NCI-H1694 (cell line): ENCODE measurements at regions not wholly inside any gene's neighbourhood (a gene's known extent, or its start where the extent isn't known, plus 50 kb on each side); places are given as distances from the start of the nearest gene placed in this dataset.

Experiments
- DNase-seq: peaks from one replicate; lab custom pipeline; 2025; lab: John Stamatoyannopoulos, UW

DNA sequence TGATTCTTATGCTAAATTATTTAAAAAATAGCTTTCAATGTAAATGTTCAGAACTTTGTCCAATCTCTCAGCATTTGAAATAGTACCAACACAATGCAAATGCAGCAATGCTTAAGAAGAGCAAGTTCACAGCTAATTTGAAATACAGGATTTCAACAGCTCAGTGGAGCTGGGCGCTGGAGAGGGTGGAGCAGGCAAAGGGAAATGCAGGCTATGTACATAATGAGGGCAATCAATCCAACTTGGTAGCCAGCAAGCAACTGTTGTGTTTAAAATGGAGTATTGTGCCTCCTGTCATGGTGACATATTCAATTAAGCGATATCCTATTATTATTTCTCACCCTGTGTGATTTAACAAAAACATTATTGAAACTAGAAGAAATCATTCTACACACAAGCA lies 568.8 kb downstream of the PSAT1 start:
- no peak for DNase-seq

DNA sequence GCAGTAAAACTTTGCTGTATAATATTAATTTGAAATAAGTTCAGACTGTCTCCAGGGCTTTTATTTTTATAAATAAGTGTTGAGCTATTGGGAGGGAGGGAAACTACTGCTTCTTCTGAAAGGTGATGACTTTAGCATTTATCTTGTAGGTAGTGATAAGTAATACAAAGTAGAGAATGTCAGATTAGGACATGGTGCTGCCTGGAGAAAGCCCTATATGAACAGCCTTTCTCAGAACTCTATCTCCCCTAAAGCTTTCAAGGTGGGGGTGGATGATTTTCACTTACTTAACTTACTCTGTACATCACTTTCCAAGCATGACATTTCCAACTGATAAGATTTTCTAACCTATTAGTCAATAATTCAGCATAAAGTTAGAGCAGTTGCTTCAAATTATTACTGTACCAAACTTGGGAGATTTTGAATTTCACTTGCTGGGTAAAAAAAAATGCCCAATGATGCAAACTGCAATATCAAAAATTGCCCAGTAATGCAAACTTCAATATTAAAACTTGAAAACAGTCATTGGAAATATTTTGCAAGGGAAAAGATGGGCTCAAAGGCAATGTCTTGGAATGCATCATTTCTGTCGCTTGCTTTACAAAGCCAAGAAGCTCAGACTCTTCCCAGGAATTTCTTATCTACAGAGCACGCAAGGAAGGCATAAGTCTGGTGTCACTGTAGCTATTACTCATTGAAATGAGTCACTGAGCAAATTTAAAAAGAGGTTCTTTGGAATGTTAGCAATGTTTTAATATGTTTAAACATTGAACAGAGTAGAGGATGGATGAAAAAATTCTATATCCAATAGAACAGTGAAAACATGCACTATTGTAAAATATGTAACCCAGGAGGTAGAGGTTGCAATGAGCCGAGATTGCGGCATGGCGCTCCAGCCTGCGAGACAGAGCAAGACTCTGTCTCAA lies 569.5 kb downstream of the PSAT1 start:
- no peak for DNase-seq

DNA sequence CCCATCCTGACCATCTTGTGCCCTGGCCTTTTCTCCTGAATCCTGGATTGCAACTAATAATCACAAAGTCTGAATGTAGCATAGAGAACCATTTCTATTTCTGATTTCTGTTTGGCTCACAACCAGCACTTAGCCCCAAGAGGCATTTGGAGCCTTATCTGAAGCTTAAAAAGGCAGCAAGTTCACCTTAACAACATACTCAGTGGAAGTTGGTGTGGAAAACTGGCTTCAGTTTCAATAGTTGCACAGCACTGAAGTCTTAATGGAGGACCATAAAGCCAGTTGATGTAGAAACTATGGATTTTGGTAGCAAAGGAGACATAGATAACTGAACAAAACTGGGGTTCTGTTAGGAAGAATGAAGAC lies 574.1 kb downstream of the PSAT1 start:
- no peak for DNase-seq

DNA sequence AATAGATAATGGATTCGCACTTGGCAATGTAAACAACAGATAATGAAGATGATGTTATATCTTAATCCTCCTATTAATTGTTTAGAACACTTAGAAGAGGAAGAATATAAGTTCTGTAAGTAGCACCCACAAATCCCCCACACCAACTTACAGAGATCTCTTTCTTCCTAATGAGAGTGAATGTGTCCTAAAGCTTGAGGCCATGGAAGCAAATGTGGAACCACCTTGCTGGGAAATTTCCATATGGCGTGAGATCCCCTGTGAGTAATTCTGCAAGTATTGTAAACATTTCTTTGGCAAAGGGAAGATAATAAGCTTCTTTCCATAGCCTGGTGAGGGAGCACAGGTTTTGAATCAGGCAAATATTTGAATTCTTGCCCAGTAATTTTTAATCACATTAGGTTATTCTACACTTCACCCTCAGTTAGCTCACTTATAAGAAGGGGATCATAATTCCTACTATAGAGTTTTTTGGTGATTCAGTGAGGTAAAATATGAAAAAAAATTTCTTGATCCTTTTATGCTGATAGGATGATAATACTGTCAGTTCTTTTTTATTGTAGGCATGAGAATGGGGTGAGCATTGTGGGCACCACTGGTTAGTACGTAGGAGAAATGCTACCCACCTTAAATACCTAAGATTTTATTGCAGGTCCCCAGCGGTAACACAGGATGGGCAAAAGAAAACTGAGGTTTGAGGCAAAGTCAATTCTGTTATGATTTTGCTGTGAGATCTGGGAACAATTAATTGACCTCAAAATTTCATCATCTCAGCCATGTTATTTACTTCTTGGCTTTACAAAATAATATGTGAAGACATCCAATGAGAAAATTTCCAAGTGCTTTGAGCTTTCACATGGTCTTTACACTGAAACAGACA lies 574.8 kb downstream of the PSAT1 start:
- no peak for DNase-seq

DNA sequence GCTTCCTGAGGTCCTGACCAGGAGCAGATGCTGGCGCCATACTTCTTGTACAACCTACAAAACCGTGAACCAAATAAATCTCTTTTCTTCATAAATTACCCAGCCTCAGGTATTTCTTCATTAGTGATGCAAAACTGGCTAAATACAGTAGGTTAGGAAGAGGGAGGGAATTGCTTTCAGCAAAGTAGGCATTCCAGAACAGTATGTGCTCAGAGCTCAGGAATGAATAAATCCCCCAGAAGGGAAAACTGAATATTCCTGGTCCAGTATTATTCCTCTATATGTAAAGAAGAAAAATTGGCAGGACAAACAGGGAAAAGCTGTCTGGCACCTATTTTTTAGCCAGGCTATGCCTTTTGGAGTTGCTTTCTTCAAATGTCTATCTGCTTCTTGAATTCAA lies 577.1 kb downstream of the PSAT1 start:
- no peak for DNase-seq

DNA sequence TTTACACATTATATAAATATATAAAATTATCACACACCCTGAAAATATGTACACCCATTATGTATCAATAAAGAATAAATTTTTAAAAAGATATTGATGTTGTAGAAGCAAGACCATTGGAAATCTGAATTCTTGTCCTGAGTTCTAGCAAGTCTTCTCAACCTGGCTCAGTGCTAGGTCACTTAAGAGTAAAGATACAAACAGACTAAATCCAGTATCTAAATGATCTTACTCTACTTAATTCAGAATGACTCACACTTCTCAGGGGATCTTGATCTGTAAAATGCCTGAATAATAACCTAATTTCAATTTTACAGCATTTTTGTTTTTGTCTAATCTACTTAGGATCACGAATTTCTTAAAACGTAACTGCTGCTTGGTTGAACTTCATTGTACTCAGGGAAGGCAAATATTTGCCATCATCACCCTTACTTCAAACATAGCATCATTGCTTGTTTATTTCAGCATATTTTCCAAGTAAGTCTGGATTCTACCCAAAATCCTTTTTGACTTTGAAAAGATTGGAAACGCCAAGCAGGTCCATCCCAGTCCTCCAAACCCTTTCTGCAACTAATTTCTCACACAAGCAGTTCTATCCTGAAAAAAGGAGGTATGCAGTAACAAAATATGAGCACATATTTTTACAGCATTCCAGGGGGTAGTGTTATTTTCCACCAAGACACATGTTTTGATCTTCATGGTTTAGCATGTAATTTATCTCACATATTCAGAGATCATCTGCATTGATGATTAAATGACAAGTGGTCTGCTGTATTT lies 582.6 kb downstream of the PSAT1 start:
- no peak for DNase-seq

DNA sequence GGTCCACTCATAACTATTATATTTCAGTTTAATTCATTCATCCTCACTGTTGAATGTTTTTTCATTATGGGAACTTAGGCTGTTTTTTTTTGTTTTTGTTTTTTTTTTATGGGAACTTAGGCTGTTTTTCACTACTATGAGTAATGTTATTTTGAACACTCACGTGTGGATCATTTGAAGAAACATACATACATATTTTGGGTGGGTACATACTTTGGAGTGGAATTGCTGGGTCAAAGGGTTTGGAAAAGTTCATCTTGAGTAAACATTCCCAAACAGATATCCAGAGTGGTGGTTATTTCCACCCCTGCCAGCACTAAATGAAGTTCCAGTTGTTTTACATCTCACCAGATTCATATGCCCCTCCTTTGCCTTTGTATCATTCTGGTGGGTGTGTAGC lies 584.4 kb downstream of the PSAT1 start:
- no peak for DNase-seq

DNA sequence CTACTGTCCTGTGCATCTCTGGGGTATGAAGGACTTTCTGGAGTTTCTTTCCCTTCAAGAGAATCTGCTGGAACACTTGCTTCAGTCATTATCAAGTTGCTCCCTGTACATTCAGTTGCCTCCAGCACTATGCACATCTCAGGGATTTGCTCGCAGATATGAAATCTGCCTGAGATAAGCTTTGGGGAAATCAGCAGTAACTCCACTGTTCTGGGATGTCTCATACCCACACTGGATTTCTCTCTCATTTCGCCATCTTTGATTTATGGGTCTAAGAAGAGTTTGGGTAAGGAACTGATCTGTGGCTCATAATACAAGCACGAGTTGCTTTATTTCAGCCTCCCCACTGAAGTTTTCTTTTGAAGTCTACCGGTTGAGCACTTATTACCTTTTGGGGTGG lies 585.6 kb downstream of the PSAT1 start:
- no peak for DNase-seq

DNA sequence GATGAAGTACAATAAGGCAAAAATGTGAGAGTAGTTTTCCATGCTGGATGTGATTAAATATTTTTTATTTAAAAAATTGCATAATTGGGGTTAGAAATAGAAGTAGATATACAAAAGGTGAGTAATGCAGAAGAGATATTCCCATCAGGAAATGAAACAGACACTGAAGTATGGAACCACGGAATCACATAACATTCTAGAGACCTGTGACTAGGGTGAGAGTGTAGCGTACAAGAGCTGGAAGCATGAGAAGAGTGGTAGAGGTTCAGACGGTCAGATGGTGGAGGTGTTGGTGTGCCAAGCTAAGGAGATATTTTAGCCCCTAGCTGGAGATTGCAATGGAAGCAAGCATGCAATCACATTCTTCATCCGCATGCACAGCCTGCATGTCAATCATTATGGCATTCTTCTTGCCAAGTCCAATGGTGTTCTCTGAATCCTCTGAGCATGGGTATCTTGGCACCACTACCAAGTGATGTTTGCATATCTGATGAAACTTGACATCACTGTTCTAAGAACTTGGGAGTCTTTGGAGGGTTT lies 587.8 kb downstream of the PSAT1 start:
- DNase-seq, result no peak

DNA sequence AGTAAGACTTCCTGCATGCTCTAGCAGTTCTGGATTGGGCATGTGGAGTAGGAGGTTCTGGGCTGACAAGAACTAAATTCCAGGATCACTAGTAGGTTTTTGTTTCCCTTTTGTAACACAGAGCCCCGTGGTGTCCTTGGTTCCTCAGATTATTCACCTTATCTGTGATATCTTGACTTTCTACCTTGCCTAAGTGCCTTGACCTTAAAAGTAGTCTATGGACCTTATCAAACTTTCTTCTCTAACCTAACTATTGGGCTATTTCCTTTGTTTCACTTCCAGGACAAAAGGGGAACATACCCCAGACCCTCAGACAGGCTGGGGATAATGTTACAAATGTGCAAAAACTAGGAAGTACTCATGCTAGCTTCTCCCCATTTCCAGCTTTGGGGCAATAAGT lies 595.3 kb downstream of the PSAT1 start:
- DNase-seq, result no peak

DNA sequence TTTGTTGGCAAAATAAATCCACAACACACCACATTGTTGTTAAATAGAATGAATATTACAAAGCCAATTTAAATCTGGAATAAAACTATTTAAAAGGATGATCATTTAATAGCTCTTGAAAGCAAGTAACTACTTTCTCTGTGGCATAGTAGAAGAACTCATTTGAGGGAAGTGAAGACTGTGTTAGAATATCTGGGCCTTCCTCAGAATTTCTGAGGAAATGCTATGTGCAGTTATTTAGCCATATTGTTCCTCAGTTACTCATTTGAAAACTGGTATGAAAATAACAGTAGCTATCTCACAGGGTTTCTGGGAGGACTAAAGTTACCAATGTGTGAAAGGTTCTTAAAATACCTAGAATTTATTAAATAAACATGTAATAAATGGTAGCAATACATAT lies 595.8 kb downstream of the PSAT1 start:
- DNase-seq, result no peak

DNA sequence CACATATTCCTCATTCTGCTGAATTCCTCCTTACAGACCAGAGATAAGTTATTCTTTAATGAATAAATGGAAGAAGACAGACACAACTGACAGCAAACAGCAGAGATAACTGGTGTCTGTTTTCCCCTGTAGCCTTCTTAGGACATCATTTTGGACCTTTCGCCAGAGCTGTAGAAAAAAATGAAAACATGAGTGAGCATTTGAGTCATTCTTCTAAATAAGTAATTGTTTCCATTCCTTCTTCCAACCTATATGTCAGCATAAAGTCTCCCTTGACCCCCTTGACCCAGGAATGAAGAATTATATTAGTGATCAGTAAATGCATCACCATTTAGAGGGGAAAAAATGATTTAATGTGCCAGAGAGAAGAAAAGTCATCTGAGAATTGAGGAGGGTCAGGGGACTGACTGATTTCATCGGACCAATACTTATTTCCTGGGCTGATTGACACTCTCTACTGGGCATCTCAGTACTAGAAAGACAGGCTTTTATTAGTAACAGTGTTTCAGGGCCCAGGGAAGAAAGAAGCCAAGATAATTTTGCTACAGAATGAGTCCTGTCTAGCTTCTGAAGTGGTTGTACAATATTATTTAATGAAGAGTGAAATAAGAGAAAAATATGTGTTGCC lies 597.0 kb downstream of the PSAT1 start:
- no peak for DNase-seq

DNA sequence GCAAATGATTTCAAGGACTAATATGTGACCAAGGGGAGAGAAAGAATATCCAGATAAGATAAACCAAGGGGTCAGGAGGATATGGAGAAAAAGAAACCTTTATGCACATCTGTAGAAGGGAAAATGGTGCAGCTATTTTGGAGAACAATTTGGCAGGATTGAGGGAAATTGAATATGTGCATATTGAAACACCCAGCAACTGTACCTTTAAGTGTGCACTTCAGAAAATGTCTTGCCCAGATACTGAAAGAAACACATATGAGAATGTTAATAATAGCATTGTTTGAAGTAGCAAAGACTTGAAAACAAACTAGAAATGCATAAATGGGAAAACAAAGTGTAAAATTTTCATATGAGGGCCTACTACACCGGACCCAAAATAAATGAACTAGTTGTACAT lies 599.6 kb downstream of the PSAT1 start:
- no peak for DNase-seq

DNA sequence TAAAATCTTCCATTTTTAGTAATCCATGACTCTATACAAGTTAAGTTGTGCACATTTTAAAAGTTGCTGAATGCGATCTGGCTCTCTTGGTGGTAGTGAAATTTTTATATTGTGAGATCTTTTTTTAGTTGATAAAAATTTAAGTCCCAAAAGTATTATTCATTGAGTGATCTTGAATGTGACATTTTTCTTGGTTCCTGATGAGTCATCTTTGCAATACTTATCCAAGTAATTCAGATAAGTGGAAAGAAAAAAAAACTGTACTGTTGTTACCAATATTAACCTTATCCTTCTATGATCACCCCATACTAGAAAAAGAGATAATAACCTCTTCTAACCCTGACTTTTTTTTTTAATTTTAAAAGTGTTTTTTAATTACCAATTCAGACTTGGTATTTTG lies 601.3 kb downstream of the PSAT1 start:
- DNase-seq, result no peak

DNA sequence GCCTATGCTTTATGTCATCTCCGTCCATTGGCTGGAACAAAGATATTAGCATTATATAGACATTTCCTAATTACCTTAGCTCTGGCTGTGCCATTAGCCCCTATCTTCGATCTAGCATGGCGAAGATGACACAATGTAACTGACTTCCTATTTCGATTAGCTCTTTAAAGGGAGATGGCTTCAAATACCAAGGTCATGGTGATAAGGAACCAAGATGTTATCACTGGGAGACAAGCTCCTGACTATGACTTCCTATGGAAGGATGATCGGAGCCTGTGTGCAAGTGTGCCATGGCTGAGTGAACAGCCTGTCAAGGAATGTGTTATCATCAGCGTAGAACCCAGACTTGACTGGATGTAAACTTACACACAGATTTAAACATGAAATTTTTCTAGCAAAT lies 602.1 kb downstream of the PSAT1 start:
- no peak for DNase-seq

DNA sequence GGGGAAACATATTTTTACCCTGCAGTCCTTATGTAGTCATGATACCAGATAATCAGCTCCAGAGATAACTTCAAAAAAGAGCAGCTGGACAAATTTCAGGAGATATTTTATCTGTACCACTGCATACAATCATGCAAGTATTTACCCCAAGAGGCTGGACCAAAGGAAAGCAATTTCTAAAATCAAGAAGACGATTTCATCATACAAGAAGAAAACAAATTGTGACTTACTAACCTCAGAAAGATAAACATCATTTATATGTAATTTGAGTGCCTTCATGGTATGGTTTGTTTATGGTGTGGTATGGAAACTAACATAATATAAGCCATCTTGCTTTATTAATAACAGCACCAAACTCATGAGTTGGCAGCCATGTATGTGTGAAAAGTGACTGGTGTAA lies 603.6 kb downstream of the PSAT1 start:
- no peak for DNase-seq

DNA sequence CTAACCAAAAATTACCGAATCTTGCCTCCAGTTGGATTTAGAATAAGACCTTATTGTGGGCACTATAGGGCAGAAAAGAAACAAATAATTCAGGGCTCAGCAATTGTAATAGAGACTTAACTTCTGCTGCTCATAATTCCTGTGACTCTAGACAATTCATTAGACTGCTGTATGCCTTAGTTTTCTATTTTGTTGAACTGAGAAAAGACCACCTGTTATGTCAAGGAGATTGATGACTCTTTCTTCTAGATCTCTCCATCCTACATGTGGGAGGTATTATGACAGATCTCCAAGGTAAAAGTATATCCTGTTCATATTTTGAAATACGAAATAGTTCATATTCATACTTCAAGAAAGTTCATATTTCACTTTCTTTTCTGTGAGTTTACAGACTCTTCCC lies 605.1 kb downstream of the PSAT1 start:
- DNase-seq, result no peak

DNA sequence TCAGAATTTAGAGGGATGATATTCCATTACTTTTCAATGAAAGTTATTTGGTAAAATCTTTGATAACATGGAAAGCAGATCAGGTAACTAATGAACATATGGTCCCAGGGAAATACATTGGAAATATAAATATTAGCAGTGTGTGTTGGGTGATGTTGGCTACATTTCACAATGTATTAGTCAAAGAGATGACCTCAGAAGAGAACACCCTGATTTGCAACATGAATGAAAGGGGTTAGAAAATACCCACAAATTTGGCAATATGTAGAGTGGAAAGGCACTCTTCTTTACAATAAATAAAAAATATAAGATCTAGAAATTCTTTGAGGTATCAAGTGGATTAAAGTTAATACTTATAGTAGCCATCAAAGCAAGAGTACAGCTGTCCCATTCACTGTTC lies 606.7 kb downstream of the PSAT1 start:
- DNase-seq, result no peak

DNA sequence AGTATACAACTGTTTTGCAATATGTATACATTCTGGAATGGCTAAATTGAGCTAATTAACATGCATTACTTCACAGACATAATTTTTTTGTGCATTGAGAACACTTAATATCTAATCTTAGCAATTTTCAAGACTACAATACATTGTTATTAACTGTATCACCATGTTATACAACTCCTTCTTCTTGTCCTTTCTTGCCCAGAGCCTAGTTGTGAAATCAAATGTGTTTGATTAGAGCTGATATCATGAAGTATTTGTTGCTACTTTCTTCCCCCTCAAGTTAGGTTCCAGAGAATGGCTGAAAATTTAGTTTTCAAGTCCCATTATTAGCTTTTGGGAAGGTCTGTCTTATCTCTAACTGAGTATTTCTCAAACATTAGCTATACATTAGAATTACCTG lies 607.8 kb downstream of the PSAT1 start:
- DNase-seq, result no peak

DNA sequence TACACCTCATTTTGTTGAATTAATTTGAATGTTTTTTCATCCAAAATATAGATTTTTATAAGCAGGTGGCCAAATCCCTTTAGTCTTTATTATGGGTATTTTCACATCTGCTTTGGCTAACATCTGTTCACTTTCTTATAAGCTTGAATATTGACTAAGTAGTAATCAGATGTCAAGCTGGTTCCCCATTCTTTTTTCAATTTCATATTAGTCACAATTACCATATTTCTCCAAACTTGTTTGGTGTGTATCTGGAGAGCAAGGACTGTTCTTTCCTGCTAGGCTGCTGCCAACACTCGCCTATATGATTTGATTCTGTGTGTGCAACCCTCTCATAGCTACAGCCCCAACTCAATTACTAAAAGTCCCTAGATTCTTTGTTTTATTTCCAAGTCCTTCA lies 608.5 kb downstream of the PSAT1 start:
- DNase-seq, result no peak

DNA sequence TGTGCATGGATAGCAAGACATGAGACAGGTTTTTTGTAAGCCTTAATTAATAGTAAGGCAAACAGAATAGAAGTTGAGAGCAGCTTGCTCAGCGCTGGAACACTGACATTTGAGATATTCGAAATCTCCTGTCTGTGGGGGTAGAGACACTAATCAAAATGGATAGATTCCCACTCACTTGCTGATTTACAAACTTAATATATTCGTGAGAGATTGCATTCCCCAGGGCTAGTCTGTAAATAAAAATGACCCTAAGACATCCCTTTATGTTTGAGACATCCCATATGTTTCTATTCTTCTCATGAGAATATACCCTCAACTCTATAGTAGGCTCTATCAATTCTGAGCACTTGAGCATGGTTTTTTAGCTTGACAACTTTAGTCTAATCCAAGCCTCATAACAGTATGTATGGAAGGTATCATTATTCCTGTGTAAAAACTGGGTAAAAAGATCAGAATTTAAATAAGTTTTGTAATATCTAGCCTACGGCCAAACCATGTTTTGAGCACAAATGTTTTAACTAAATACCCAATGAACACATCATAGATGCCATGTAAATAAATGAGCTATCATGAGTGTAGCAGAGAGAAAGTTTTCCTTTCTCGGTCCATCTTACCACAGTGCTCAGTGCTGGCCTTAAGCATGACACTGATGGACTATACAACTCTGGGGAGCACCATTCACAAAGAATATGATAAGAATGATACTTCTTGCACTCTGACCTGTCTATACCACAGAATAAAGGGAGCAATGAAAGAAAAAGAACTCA lies 609.2 kb downstream of the PSAT1 start:
- no peak for DNase-seq
